GM12864 (cell line): ENCODE measurements at regions not wholly inside any gene's neighbourhood (a gene's known extent, or its start where the extent isn't known, plus 50 kb on each side); places are given as distances from the start of the nearest gene placed in this dataset.
"Not testable (repeated sequence)": the region's sequence is repeated elsewhere in the genome, so short reads cannot be mapped to it uniquely, and the experiment has no call there.

Experiments
- DNase-seq: peaks from one replicate; pipeline ENCODE4 v3.0.0-alpha.2; 2011; ENCODE audit warnings: low read depth
- H3K4me3 ChIP-seq: 2 replicates; pipeline ENCODE4 v1.5.1; 2011; ENCODE audit warnings: mild to moderate bottlenecking, low read depth, low read length, control low read depth
- TF ChIP-seq, protein P1 (sequence below): IDR thresholded peaks from 2 replicates; pipeline ENCODE4 v1.5.1; 2011; ENCODE audit warnings: low read depth, mild to moderate bottlenecking, moderate library complexity, low read length, control low read depth, inconsistent platforms; ENCODE audit errors: missing control alignments

GRCh38 chr1:66455446-66455845 is 78.5 kb upstream of the SGIP1 start:
- no peak overlapping the region for H3K4me3 ChIP-seq
- DNase-seq = no peak
- TF ChIP-seq, protein P1, sequence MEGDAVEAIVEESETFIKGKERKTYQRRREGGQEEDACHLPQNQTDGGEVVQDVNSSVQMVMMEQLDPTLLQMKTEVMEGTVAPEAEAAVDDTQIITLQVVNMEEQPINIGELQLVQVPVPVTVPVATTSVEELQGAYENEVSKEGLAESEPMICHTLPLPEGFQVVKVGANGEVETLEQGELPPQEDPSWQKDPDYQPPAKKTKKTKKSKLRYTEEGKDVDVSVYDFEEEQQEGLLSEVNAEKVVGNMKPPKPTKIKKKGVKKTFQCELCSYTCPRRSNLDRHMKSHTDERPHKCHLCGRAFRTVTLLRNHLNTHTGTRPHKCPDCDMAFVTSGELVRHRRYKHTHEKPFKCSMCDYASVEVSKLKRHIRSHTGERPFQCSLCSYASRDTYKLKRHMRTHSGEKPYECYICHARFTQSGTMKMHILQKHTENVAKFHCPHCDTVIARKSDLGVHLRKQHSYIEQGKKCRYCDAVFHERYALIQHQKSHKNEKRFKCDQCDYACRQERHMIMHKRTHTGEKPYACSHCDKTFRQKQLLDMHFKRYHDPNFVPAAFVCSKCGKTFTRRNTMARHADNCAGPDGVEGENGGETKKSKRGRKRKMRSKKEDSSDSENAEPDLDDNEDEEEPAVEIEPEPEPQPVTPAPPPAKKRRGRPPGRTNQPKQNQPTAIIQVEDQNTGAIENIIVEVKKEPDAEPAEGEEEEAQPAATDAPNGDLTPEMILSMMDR = no peak

- no peak for DNase-seq
- H3K4me3 ChIP-seq = no peak overlapping the region
- TF ChIP-seq, protein P1 = no peak
Observed at GRCh38 chr1:66460776-66461175, 73.2 kb upstream of the SGIP1 start.

- no peak overlapping the region for H3K4me3 ChIP-seq
- TF ChIP-seq, protein P1 = no peak
- DNase-seq = no peak
Observed at GRCh38 chr1:66462313-66462712, 71.6 kb upstream of the SGIP1 start.

GRCh38 chr1:66464351-66464750 is 69.6 kb upstream of the SGIP1 start:
- H3K4me3 ChIP-seq = no peak overlapping the region
- no peak for DNase-seq
- TF ChIP-seq, protein P1 = no peak

- DNase-seq = no peak
Observed at GRCh38 chr1:66464802-66465201, 69.2 kb upstream of the SGIP1 start.

GRCh38 chr1:66466695-66467094 is 67.3 kb upstream of the SGIP1 start:
- not testable (repeated sequence) for H3K4me3 ChIP-seq, DNase-seq

More at GRCh38 chr1:66464802-66465201, 69.2 kb upstream of the SGIP1 start:
- no peak overlapping the region for H3K4me3 ChIP-seq
- TF ChIP-seq, protein P1 = no peak

DNA sequence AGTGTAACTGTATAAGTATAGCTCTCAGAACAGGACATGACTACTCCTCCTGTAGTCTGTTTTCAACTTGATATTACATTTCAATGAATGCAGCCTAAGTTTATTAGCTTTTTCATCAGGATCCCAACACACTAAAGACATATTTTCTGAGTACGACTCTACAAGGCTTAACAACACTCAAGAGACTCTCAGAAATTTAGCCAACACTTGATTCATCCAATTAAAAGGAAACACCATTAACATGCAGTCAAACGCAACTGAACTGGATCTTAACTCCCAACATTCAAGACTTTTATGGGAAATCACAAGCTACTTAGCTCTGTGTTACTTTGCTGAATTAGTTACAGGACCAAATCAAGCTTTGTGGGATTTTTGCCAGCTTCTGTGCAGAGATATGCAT is 65.2 kb upstream of the SGIP1 start:
- TF ChIP-seq, protein P1 = no peak
- no peak overlapping the region for H3K4me3 ChIP-seq
- no peak for DNase-seq

- TF ChIP-seq, protein P1 = no peak
- H3K4me3 ChIP-seq = no peak overlapping the region
- no peak for DNase-seq
Observed at GRCh38 chr1:66475940-66476339, 58.0 kb upstream of the SGIP1 start.
